Left lung (tissue), 4 donors: ENCODE measurements at regions not wholly inside any gene's neighbourhood (a gene's known extent, or its start where the extent isn't known, plus 50 kb on each side); places are given as distances from the start of the nearest gene placed in this dataset.

Experiments
- ATAC-seq: fragments of 200-7000 bp; cut with Tn5 transposase; one replicate; pipeline ENCODE4 v1.9.1; 2020; ENCODE audit warnings: moderate library complexity
- DNase-seq, 4 donors: peaks; one replicate each; pipeline ENCODE4 v3.0.0-alpha.2; 2013 to 2020
- H3K27ac ChIP-seq, 2 donors: fragments of 200-600 bp; sonication (generic) in 1 of 2; one replicate each; pipeline versions ENCODE4 v1.5.0 to v1.8.0; 2020 to 2021
- H3K27me3 ChIP-seq, 2 donors: fragments of 200-600 bp; sonication (generic) in 1 of 2; one replicate each; pipeline versions ENCODE4 v1.5.0 to v1.8.0; 2020 to 2021
- H3K36me3 ChIP-seq, 2 donors: fragments of 200-600 bp; sonication (generic) in 1 of 2; one replicate each; pipeline versions ENCODE4 v1.5.0 to v1.8.0; 2020 to 2021
- H3K4me1 ChIP-seq, 2 donors: fragments of 200-600 bp; one replicate each; pipeline ENCODE4 v1.8.0; 2021
- H3K4me3 ChIP-seq, 2 donors: fragments of 200-600 bp; sonication (generic) in 1 of 2; one replicate each; pipeline versions ENCODE4 v1.5.0 to v1.8.0; 2020 to 2021; ENCODE audit warnings: mild to moderate bottlenecking in 1 of 2
- H3K9me3 ChIP-seq, 2 donors: fragments of 200-600 bp; sonication (generic) in 1 of 2; one replicate each; pipeline versions ENCODE4 v1.5.0 to v1.8.0; 2020 to 2021
- intact Hi-C, 2 donors: fragments of 100-400 bp; cut with DNase I; formaldehyde crosslinking; loops; one replicate each; pipeline versions ENCODE4 v1.11.2 to v1.14.2; 2022
- TF ChIP-seq, protein P1 (sequence below), 2 donors: fragments of 200-600 bp; sonication (generic) in 1 of 2; IDR thresholded peaks; one replicate each; pipeline versions ENCODE4 v1.5.0 to v1.8.0; 2021; ENCODE audit warnings: antibody characterized with exemption in 2 of 2
- donor health status: DM: no; HTN: yes; CAD: no.
- donor health status: DM: no; HTN: no; CAD: no.

GRCh38 chr17:83200751-83201150, 121.3 kb downstream of the METRNL start:
- no peak overlapping the region for H3K4me3 ChIP-seq
- TF ChIP-seq, protein P1, sequence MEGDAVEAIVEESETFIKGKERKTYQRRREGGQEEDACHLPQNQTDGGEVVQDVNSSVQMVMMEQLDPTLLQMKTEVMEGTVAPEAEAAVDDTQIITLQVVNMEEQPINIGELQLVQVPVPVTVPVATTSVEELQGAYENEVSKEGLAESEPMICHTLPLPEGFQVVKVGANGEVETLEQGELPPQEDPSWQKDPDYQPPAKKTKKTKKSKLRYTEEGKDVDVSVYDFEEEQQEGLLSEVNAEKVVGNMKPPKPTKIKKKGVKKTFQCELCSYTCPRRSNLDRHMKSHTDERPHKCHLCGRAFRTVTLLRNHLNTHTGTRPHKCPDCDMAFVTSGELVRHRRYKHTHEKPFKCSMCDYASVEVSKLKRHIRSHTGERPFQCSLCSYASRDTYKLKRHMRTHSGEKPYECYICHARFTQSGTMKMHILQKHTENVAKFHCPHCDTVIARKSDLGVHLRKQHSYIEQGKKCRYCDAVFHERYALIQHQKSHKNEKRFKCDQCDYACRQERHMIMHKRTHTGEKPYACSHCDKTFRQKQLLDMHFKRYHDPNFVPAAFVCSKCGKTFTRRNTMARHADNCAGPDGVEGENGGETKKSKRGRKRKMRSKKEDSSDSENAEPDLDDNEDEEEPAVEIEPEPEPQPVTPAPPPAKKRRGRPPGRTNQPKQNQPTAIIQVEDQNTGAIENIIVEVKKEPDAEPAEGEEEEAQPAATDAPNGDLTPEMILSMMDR (IDR thresholded peaks at IDR 0.05), result no peak
- intact Hi-C loops, result no loop called here
- peak in 2 of 4 donors; percentile 32 to 64 for DNase-seq
- peaks cover 0 to 76% of the 10 kb centered on the region in 2 donors for H3K4me1 ChIP-seq
- no peak for ATAC-seq
- H3K9me3 ChIP-seq, result no peaks in the 10 kb centered on the region
- peak overlapping the region; percentile 81 to 99 for H3K27ac ChIP-seq
- no peaks in the 10 kb centered on the region for H3K27me3 ChIP-seq
- H3K36me3 ChIP-seq, result no peaks in the 10 kb centered on the region

- H3K27ac ChIP-seq, result peak overlapping the region; percentile 81 to 99
These were observed 122.0 kb downstream of the METRNL start for GRCh38 chr17:83201206-83202001.

DNA sequence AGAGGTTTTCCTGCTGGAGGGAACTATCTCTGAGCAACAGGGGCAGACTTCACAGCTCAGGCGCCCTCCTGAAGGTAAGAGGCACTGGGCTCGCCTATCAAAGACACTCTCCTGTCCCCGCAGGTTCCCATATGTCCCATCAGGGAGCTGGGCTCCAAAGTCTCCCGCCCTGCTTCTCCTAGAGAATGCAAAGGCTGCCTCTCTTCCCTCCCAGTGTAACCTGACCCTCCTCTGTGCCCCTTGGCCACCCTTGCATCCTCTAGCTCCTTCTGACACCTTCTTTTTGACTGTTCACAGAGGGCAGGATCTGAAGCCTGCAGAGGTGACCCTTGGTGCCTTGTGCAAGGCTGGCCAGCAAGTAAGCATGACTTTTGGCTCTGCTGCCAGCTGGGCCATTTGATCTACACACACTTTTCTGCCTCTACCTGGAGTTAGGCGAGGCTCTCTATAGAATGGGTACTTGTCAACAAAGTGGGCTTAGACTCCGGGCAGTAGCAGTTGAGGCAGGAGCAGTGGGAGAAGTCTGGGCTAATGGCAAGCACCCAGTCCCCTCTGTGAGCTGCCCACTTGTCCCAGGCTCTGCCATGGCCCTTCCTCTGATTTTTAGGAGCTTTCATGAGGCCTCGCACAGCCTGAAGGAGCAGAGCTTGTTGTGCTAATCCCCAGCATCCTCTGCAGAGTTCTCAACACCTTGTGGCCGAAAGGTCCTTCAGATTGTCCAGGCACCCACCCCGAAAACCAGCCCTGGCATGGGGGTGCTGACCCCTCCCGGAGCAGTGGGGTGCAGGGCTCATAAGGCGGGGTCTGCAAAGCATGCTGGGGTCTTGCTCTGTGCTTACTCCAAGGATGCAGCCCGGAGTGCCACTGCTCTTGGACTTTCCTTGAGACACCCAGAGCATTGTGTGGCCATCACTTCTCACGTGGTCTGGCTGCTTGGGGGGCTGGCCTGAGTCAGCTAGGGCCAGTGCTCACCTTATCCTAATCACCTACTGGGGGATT, 122.9 kb downstream of the METRNL start:
- H3K4me1 ChIP-seq, result peaks cover 0 to 68% of the 10 kb centered on the region in 2 donors
- peak overlapping the region; percentile 62 to 99 for H3K27ac ChIP-seq
- H3K27me3 ChIP-seq, result no peaks in the 10 kb centered on the region
- no peak for ATAC-seq
- no peaks in the 10 kb centered on the region for H3K9me3 ChIP-seq
- intact Hi-C loops, result no loop called here
- H3K36me3 ChIP-seq, result no peaks in the 10 kb centered on the region
- H3K4me3 ChIP-seq, result no peak overlapping the region
- DNase-seq, result peak in 2 of 4 donors; percentile 30 to 50
- TF ChIP-seq, protein P1 (IDR thresholded peaks at IDR 0.05), result no peak

More at GRCh38 chr17:83201206-83202001, 122.0 kb downstream of the METRNL start:
- TF ChIP-seq, protein P1 (IDR thresholded peaks at IDR 0.05), result no peak
- peaks cover 0 to 69% of the 10 kb centered on the region in 2 donors for H3K4me1 ChIP-seq
- ATAC-seq (no peak), DNase-seq (peak in 2 of 4 donors; percentile 22 to 25)
- no peaks in the 10 kb centered on the region for H3K36me3 ChIP-seq
- no peaks in the 10 kb centered on the region for H3K9me3 ChIP-seq
- intact Hi-C loops, result no loop called here
- no peaks in the 10 kb centered on the region for H3K27me3 ChIP-seq
- no peak overlapping the region for H3K4me3 ChIP-seq

GRCh38 chr17:83203073-83203471, 123.7 kb downstream of the METRNL start:
- Histone ChIP-seq H3K27ac (peak overlapping the region; percentile 62 to 99), H3K4me3 (no peak overlapping the region), H3K9me3 (no peaks in the 10 kb centered on the region), H3K36me3 (no peaks in the 10 kb centered on the region), H3K27me3 (no peaks in the 10 kb centered on the region), H3K4me1 (peaks cover 0 to 67% of the 10 kb centered on the region in 2 donors)
- TF ChIP-seq, protein P1 (IDR thresholded peaks at IDR 0.05), result no peak
- intact Hi-C loops, result no loop called here
- DNase-seq, result peak in 2 of 4 donors; percentile 82 to 90
- peak; percentile 55 for ATAC-seq
